Upper lobe of left lung (tissue), 4 donors: ENCODE measurements at regions not wholly inside any gene's neighbourhood (a gene's known extent, or its start where the extent isn't known, plus 50 kb on each side); places are given as distances from the start of the nearest gene placed in this dataset.

Source experiments
- CTCF ChIP-seq, 6 experiments: fragments of 450-650 bp in 4 of 6; fragments of 200-600 bp in 2 of 6; sonication (generic) in 2 of 6; IDR thresholded peaks; one replicate each; pipeline ENCODE4 v1.5.1; 2016 to 2019; ENCODE audit warnings: antibody characterized with exemption in 6 of 6
- POLR2A ChIP-seq, 4 donors: fragments of 450-650 bp; IDR thresholded peaks; one replicate each; pipeline ENCODE4 v1.5.1; 2016 to 2017; ENCODE audit warnings: antibody characterized with exemption in 4 of 4, mild to moderate bottlenecking in 2 of 4

DNA sequence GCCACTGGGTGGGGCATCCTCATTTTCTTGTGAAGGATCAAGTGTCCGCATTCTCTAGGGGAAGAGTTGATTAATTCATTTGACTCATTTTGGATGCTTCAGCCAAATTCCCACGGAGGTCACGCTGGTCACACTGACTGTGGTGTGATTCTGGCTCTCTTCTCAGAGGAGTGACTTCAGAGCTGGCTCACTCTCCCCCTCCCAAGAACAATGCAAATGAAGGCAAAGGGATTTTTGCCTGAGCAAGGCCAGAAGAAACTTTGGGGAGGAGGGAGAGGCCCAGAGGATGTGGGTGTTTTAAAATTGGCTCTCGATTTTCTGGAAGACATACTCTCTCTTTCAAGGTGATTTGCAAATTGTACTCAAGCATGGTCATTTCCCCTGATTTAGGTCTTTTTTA lies 51.1 kb upstream of the LMO2 start:
- TF ChIP-seq POLR2A (IDR thresholded peaks at IDR 0.05), result no peak
- no peak for TF ChIP-seq CTCF (IDR thresholded peaks at IDR 0.05)
